IMR-90 (cell line): ENCODE measurements at regions not wholly inside any gene's neighbourhood (a gene's known extent, or its start where the extent isn't known, plus 50 kb on each side); places are given as distances from the start of the nearest gene placed in this dataset.

Source experiments
- ATAC-seq: fragments of 200-7000 bp; cut with Tn5 transposase; 2 replicates; pipeline ENCODE4 v1.9.1; 2020; ENCODE audit warnings: low read depth, mild to moderate bottlenecking, moderate library complexity
- BruUV-seq: library from RNA; stranded (reverse); fragments of 400-500 nt; replicated peaks from 2 replicates; lab custom pipeline; 2021; lab: Mats Ljungman, UMichigan
- CTCF ChIA-PET: fragments of 300-600 bp; formaldehyde crosslinking; extraction: SDS; loops from one replicate; lab custom pipeline; 2021; ENCODE audit warnings: antibody characterized with exemption; lab: Yijun Ruan, JAX
- POLR2A ChIA-PET: fragments of 300-600 bp; sonication (Branson Sonifier 250); formaldehyde crosslinking; loops from one replicate; lab custom pipeline; 2022; ENCODE audit warnings: antibody characterized with exemption; ENCODE audit not compliant: unreplicated experiment; lab: Charles Lee
- DNase-seq: peaks from one replicate; pipeline ENCODE4 v3.0.0; 2013
- H2AFZ ChIP-seq: replicated peaks from 2 replicates; pipeline ENCODE3; 2013; ENCODE audit warnings: low read length, mild to moderate bottlenecking; ENCODE audit not compliant: poor library complexity
- H2AK5ac ChIP-seq: 2 replicates; pipeline ENCODE4 v1.6.1; 2013; ENCODE audit warnings: low read depth, low read length, inconsistent platforms
- H2AK9ac ChIP-seq: replicated peaks from 2 replicates; pipeline ENCODE3; 2013; ENCODE audit warnings: mild to moderate bottlenecking, low read depth, low read length, moderate library complexity; ENCODE audit not compliant: poor library complexity
- H2BK120ac ChIP-seq: 2 replicates; pipeline ENCODE4 v1.6.1; 2013; ENCODE audit warnings: low read depth, low read length, inconsistent platforms
- H2BK15ac ChIP-seq: 3 replicates; pipeline ENCODE4 v1.6.1; 2013; ENCODE audit warnings: low read depth, low read length, inconsistent platforms
- H2BK20ac ChIP-seq: 2 replicates; pipeline ENCODE4 v1.6.1; 2013; ENCODE audit warnings: low read depth, mild to moderate bottlenecking, inconsistent platforms, low read length, moderate library complexity
- H2BK5ac ChIP-seq: 2 replicates; pipeline ENCODE4 v1.6.1; 2013; ENCODE audit warnings: mild to moderate bottlenecking, low read depth, low read length, inconsistent platforms; ENCODE audit not compliant: poor library complexity, severe bottlenecking
- H3K14ac ChIP-seq: replicated peaks from 2 replicates; pipeline ENCODE4 v1.6.1; 2013; ENCODE audit warnings: low read depth, low read length, inconsistent platforms
- H3K18ac ChIP-seq: 2 replicates; pipeline ENCODE4 v1.6.1; 2013; ENCODE audit warnings: low read depth, low read length, control low read depth
- H3K23ac ChIP-seq: 2 replicates; pipeline ENCODE4 v1.6.1; 2013; ENCODE audit warnings: low read depth, low read length, inconsistent platforms
- H3K27ac ChIP-seq: 2 replicates; pipeline ENCODE4 v1.5.1; 2013; ENCODE audit warnings: mild to moderate bottlenecking, control low read depth, low read length; ENCODE audit not compliant: insufficient read depth
- H3K27me3 ChIP-seq: 2 replicates; pipeline ENCODE4 v1.6.1; 2013; ENCODE audit warnings: low read length; ENCODE audit not compliant: control insufficient read depth, insufficient read depth
- H3K36me3 ChIP-seq: 2 replicates; pipeline ENCODE4 v1.6.1; 2013; ENCODE audit warnings: low read length, mixed read lengths; ENCODE audit not compliant: control insufficient read depth, insufficient read depth
- H3K4ac ChIP-seq: 2 replicates; pipeline ENCODE4 v1.6.1; 2013; ENCODE audit warnings: low read depth, low read length, inconsistent platforms
- H3K4me1 ChIP-seq: 2 replicates; pipeline ENCODE4 v1.6.1; 2013; ENCODE audit warnings: low read length, mixed read lengths; ENCODE audit not compliant: control insufficient read depth, insufficient read depth
- H3K4me2 ChIP-seq: 2 replicates; pipeline ENCODE4 v1.6.1; 2013; ENCODE audit warnings: low read depth, mild to moderate bottlenecking, control low read depth, low read length, moderate library complexity
- H3K4me3 ChIP-seq: 2 replicates; pipeline ENCODE4 v1.5.1; 2013; ENCODE audit warnings: low read depth, mild to moderate bottlenecking, control low read depth, low read length, moderate library complexity; ENCODE audit not compliant: insufficient read depth
- H3K56ac ChIP-seq: 2 replicates; pipeline ENCODE4 v1.6.1; 2013; ENCODE audit warnings: low read length, inconsistent platforms; ENCODE audit not compliant: insufficient read depth; ENCODE audit errors: extremely low read depth
- H3K79me1 ChIP-seq, 2 experiments: 2 replicates each; pipeline ENCODE4 v1.6.1; 2013; ENCODE audit warnings: low read length in 2 of 2, inconsistent platforms in 1 of 2, low read depth in 1 of 2
- H3K9ac ChIP-seq: 2 replicates; pipeline ENCODE4 v1.6.1; 2013; ENCODE audit warnings: low read depth, low read length, control low read depth
- H3K9me1 ChIP-seq: 2 replicates; pipeline ENCODE4 v1.6.1; 2013; ENCODE audit warnings: low read length, inconsistent platforms; ENCODE audit not compliant: insufficient read depth
- H3K9me3 ChIP-seq: 2 replicates; pipeline ENCODE4 v1.6.1; 2013; ENCODE audit warnings: low read length; ENCODE audit not compliant: control insufficient read depth, insufficient read depth
- H4K20me1 ChIP-seq: 2 replicates; pipeline ENCODE4 v1.6.1; 2013; ENCODE audit warnings: low read length, inconsistent platforms; ENCODE audit not compliant: insufficient read depth
- H4K5ac ChIP-seq: 2 replicates; pipeline ENCODE4 v1.6.1; 2013; ENCODE audit warnings: mild to moderate bottlenecking, low read depth, low read length, control low read depth
- H4K8ac ChIP-seq, 2 experiments: 2 replicates each; pipeline ENCODE4 v1.6.1; 2013; ENCODE audit warnings: low read depth in 2 of 2, low read length in 2 of 2, control low read depth in 1 of 2, inconsistent platforms in 1 of 2
- H4K91ac ChIP-seq: 2 replicates; pipeline ENCODE4 v1.6.1; 2013; ENCODE audit warnings: low read depth, low read length, inconsistent platforms; ENCODE audit not compliant: insufficient read depth
- NFE2L2 ChIP-seq: fragments of 150-350 bp; IDR thresholded peaks from 2 replicates; pipeline ENCODE4 v1.6.1; 2016; ENCODE audit warnings: low read depth, mild to moderate bottlenecking, low read length
- POLR2A ChIP-seq: IDR thresholded peaks from 2 replicates; pipeline ENCODE4 v1.6.1; 2012; ENCODE audit warnings: mild to moderate bottlenecking, low read depth, low read length
- WGBS, 2 experiments: methylation state at CpG; one replicate each; pipeline versions ENCODE4 v1.1.5 to v1.1.7; 2013; ENCODE audit warnings: missing lambda C conversion rate in 2 of 2; ENCODE audit not compliant: insufficient read length in 1 of 2; ENCODE audit errors: extremely low coverage in 2 of 2; 5-methylcytosine and 5-hydroxymethylcytosine counted together
- dilution Hi-C: fragments of 300-500 bp; cut with HindIII; formaldehyde crosslinking; loops from one replicate; pipeline ENCODE4 v1.14.3; 2018; ENCODE audit warnings: low sequenced_read_pairs; ENCODE audit not compliant: unreplicated experiment
- in situ Hi-C: fragments of 300-500 bp; cut with MboI; formaldehyde crosslinking; loops from 3 replicates; pipeline ENCODE4 v1.14.3; 2019; ENCODE audit warnings: low sequenced_read_pairs, inconsistent platforms, mixed read lengths
- intact Hi-C: fragments of 100-400 bp; cut with micrococcal nuclease; formaldehyde crosslinking; loops from 2 replicates; pipeline ENCODE4 v1.10.0; 2022

- Histone ChIP-seq H3K18ac (no peak overlapping the region), H2BK120ac (no peak overlapping the region), H4K20me1 (no peaks in the 10 kb centered on the region), H3K56ac (no peak overlapping the region), H3K4me3 (no peak overlapping the region), H3K9me3 (no peaks in the 10 kb centered on the region), H4K5ac (no peak overlapping the region), H3K9ac (no peak overlapping the region), H2BK15ac (no peak overlapping the region), H4K91ac (no peak overlapping the region), H3K14ac (no peak overlapping the region), H3K9me1 (no peaks in the 10 kb centered on the region), H3K23ac (no peak overlapping the region), H2AFZ (no peak overlapping the region), H4K8ac (no peak overlapping the region), H2BK20ac (no peak overlapping the region), H3K4me1 (no peaks in the 10 kb centered on the region), H3K4ac (no peak overlapping the region), H3K36me3 (no peaks in the 10 kb centered on the region), H2AK5ac (no peak overlapping the region), H3K27ac (no peak overlapping the region), H3K4me2 (no peak overlapping the region), H3K79me1 (no peaks in the 10 kb centered on the region), H2BK5ac (no peak overlapping the region), H2AK9ac (no peak overlapping the region), H3K27me3 (no peaks in the 10 kb centered on the region)
- ChIA-PET POLR2A (no interaction called here), CTCF (no interaction called here)
- intact Hi-C loops: no loop called here
- no TSS peak for BruUV-seq
- in situ Hi-C loops: no loop called here
- TF ChIP-seq NFE2L2 (no peak), POLR2A (no peak)
- DNase-seq: no peak
- ATAC-seq: no peak
- dilution Hi-C loops: no loop called here
- no CpG with 5 or more reads among the region's 2 CpGs for WGBS, 2 experiments
Observed at GRCh38 chr10:57979956-57980355, 287.7 kb downstream of the IPMK start.
